Muscle of arm (tissue), 1 donor: ENCODE measurements at regions not wholly inside any gene's neighbourhood (a gene's known extent, or its start where the extent isn't known, plus 50 kb on each side); places are given as distances from the start of the nearest gene placed in this dataset.

Experiments used
- DNase-seq: peaks from one replicate; pipeline ENCODE4 v3.0.0-alpha.2; 2013

- DNase-seq: no peak
Measured at GRCh38 chr3:189500798-189501495, 130.2 kb upstream of the TP63 start.

GRCh38 chr3:189502256-189502655 is 128.9 kb upstream of the TP63 start:
- no peak for DNase-seq

GRCh38 chr3:189502676-189503257 is 128.4 kb upstream of the TP63 start:
- no peak for DNase-seq

- DNase-seq: no peak
Measured at GRCh38 chr3:189507856-189508255, 123.3 kb upstream of the TP63 start.

- DNase-seq: no peak
Measured at GRCh38 chr3:189508784-189509501, 122.2 kb upstream of the TP63 start.

- DNase-seq: no peak
Measured at GRCh38 chr3:189512039-189512438, 119.2 kb upstream of the TP63 start.

GRCh38 chr3:189512821-189513220 is 118.4 kb upstream of the TP63 start:
- no peak for DNase-seq

- no peak for DNase-seq
Measured at GRCh38 chr3:189513281-189514117, 117.7 kb upstream of the TP63 start.

GRCh38 chr3:189516039-189516438 is 115.2 kb upstream of the TP63 start:
- DNase-seq: no peak

- no peak for DNase-seq
Measured at GRCh38 chr3:189517981-189518380, 113.2 kb upstream of the TP63 start.

- no peak for DNase-seq
Measured at GRCh38 chr3:189519458-189519857, 111.7 kb upstream of the TP63 start.

- no peak for DNase-seq
Measured at GRCh38 chr3:189529468-189529867, 101.7 kb upstream of the TP63 start.

- DNase-seq: no peak
Measured at GRCh38 chr3:189529889-189530471, 101.2 kb upstream of the TP63 start.

- no peak for DNase-seq
Measured at GRCh38 chr3:189530822-189531221, 100.4 kb upstream of the TP63 start.

GRCh38 chr3:189531271-189531670 is 99.9 kb upstream of the TP63 start:
- DNase-seq: no peak

- no peak for DNase-seq
Measured at GRCh38 chr3:189534531-189534930, 96.7 kb upstream of the TP63 start.

GRCh38 chr3:189537135-189537534 is 94.1 kb upstream of the TP63 start:
- no peak for DNase-seq

- DNase-seq: no peak
Measured at GRCh38 chr3:189547448-189547847, 83.7 kb upstream of the TP63 start.

GRCh38 chr3:189548053-189548452 is 83.1 kb upstream of the TP63 start:
- DNase-seq: no peak

- DNase-seq: no peak
Measured at GRCh38 chr3:189551007-189551406, 80.2 kb upstream of the TP63 start.

GRCh38 chr3:189554868-189555557 is 76.2 kb upstream of the TP63 start:
- DNase-seq: no peak

- DNase-seq: no peak
Measured at GRCh38 chr3:189555558-189555881, 75.7 kb upstream of the TP63 start.
